ENCODE measurements at regions not wholly inside any gene's neighbourhood (a gene's known extent, or its start where the extent isn't known, plus 50 kb on each side); places are given as distances from the start of the nearest gene placed in this dataset.

GRCh38 chr5:82384034-82384750, 106.0 kb upstream of the RPS23 start:
- Histone ChIP-seq H3K4me3 (no peak overlapping the region), H3K27ac (no peak overlapping the region), H3K4me1 (no peaks in the 10 kb centered on the region), H3K27me3 (no peaks in the 10 kb centered on the region), H3K9me3 (no peaks in the 10 kb centered on the region), H3K36me3 (no peaks in the 10 kb centered on the region)
- intact Hi-C loops (cut with DNase I; ENCODE audit: low total_unique reads) (no loop called here), in situ Hi-C loops (cut with MboI; ENCODE audit: low pct_ligation_motif_present in 1 of 4, low pct_unique_long_range_greater_than_20kb in 1 of 4, low sequenced_read_pairs in 3 of 4) (no loop called here)
- no peak for DNase-seq
- 73 to 82% methylated on average over 6 of the region's 6 CpGs for WGBS, 2 donors (ENCODE audit: low coverage in 1 of 2)
- TF ChIP-seq POLR2AphosphoS5 (IDR thresholded peaks at IDR 0.05) (no peak), POLR2A (IDR thresholded peaks at IDR 0.05) (no peak)

- in situ Hi-C loops (cut with MboI; ENCODE audit: low pct_ligation_motif_present in 1 of 4, low pct_unique_long_range_greater_than_20kb in 1 of 4, low sequenced_read_pairs in 3 of 4): no loop called here
- 92 to 100% methylated on average over 1 of the region's 1 CpG for WGBS, 2 donors (ENCODE audit: low coverage in 1 of 2)
Observed at GRCh38 chr5:82381591-82381990, 103.4 kb upstream of the RPS23 start.

GRCh38 chr5:82376307-82376706, 98.2 kb upstream of the RPS23 start:
- no peaks in the 10 kb centered on the region for H3K9me3 ChIP-seq
- no peak overlapping the region for H3K4me3 ChIP-seq
- 83 to 87% methylated on average over 2 of the region's 2 CpGs for WGBS, 2 donors (ENCODE audit: low coverage in 1 of 2)
- H3K27me3 ChIP-seq: no peaks in the 10 kb centered on the region
- TF ChIP-seq POLR2AphosphoS5 (IDR thresholded peaks at IDR 0.05) (no peak), EP300 (IDR thresholded peaks at IDR 0.05; ENCODE audit: low read depth) (no peak), POLR2A (IDR thresholded peaks at IDR 0.05) (no peak)
- in situ Hi-C loops (cut with MboI; ENCODE audit: low pct_ligation_motif_present in 1 of 4, low pct_unique_long_range_greater_than_20kb in 1 of 4, low sequenced_read_pairs in 3 of 4): no loop called here
- intact Hi-C loops (cut with DNase I; ENCODE audit: low total_unique reads): no loop called here
- no peak for DNase-seq
- no peaks in the 10 kb centered on the region for H3K36me3 ChIP-seq
- H3K4me1 ChIP-seq: no peaks in the 10 kb centered on the region
- no peak overlapping the region for H3K27ac ChIP-seq

More at GRCh38 chr5:82381591-82381990, 103.4 kb upstream of the RPS23 start:
- TF ChIP-seq POLR2AphosphoS5 (IDR thresholded peaks at IDR 0.05) (no peak), EP300 (IDR thresholded peaks at IDR 0.05; ENCODE audit: low read depth) (no peak)
- Histone ChIP-seq H3K9me3 (no peaks in the 10 kb centered on the region), H3K27me3 (no peaks in the 10 kb centered on the region), H3K36me3 (no peaks in the 10 kb centered on the region), H3K4me3 (no peak overlapping the region), H3K4me1 (no peaks in the 10 kb centered on the region), H3K27ac (no peak overlapping the region)
- intact Hi-C loops (cut with DNase I; ENCODE audit: low total_unique reads): no loop called here
- DNase-seq: no peak

GRCh38 chr5:82375488-82376244, 97.5 kb upstream of the RPS23 start:
- no peak overlapping the region for H3K4me3 ChIP-seq
- in situ Hi-C loops (cut with MboI; ENCODE audit: low pct_ligation_motif_present in 1 of 4, low pct_unique_long_range_greater_than_20kb in 1 of 4, low sequenced_read_pairs in 3 of 4) (no loop called here), intact Hi-C loops (cut with DNase I; ENCODE audit: low total_unique reads) (no loop called here)
- no peaks in the 10 kb centered on the region for H3K27me3 ChIP-seq
- no peaks in the 10 kb centered on the region for H3K36me3 ChIP-seq
- H3K4me1 ChIP-seq: no peaks in the 10 kb centered on the region
- no peak overlapping the region for H3K27ac ChIP-seq
- TF ChIP-seq EP300 (IDR thresholded peaks at IDR 0.05; ENCODE audit: low read depth) (no peak), CTCF (IDR thresholded peaks at IDR 0.05) (no peak), POLR2AphosphoS5 (IDR thresholded peaks at IDR 0.05) (no peak), POLR2A (IDR thresholded peaks at IDR 0.05) (no peak)
- H3K9me3 ChIP-seq: no peaks in the 10 kb centered on the region
- DNase-seq: no peak
- WGBS, 2 donors (ENCODE audit: low coverage in 1 of 2): 60 to 61% methylated on average over 2 to 5 of the region's 5 CpGs

- WGBS, 2 donors (ENCODE audit: low coverage in 1 of 2): 96 to 100% methylated on average over 1 of the region's 1 CpG
- no peak overlapping the region for H3K4me3 ChIP-seq
- H3K27me3 ChIP-seq: no peaks in the 10 kb centered on the region
- H3K27ac ChIP-seq: no peak overlapping the region
- H3K4me1 ChIP-seq: no peaks in the 10 kb centered on the region
- H3K9me3 ChIP-seq: no peaks in the 10 kb centered on the region
- TF ChIP-seq CTCF (IDR thresholded peaks at IDR 0.05): no peak
- TF ChIP-seq POLR2A (IDR thresholded peaks at IDR 0.05): no peak
- no peak for TF ChIP-seq EP300 (IDR thresholded peaks at IDR 0.05; ENCODE audit: low read depth)
- TF ChIP-seq POLR2AphosphoS5 (IDR thresholded peaks at IDR 0.05): no peak
- no peak for DNase-seq
- no peaks in the 10 kb centered on the region for H3K36me3 ChIP-seq
- in situ Hi-C loops (cut with MboI; ENCODE audit: low pct_ligation_motif_present in 1 of 4, low pct_unique_long_range_greater_than_20kb in 1 of 4, low sequenced_read_pairs in 3 of 4): loop anchor here in 3 of 4 donors (25.0 kb wide), 3 partner anchors 413 to 1188 kb away; no protein-coding TSS in a partner anchor
- intact Hi-C loops (cut with DNase I; ENCODE audit: low total_unique reads): no loop called here
Observed at GRCh38 chr5:82374637-82375036, 96.5 kb upstream of the RPS23 start.

Data from transverse colon (tissue), 4 donors.